Trophoblast cell (in vitro differentiated cells and primary cell): ENCODE measurements at regions not wholly inside any gene's neighbourhood (a gene's known extent, or its start where the extent isn't known, plus 50 kb on each side); places are given as distances from the start of the nearest gene placed in this dataset.
A peak's percentile ranks its signal among the peaks of the same experiment; 100 is the strongest.

Experiments
- DNase-seq, 2 donors: peaks; one replicate each; pipeline ENCODE4 v3.0.0-alpha.2; 2016
- H2AFZ ChIP-seq: 2 replicates; pipeline ENCODE4 v1.6.1; 2013; ENCODE audit warnings: low read length, moderate library complexity, mild to moderate bottlenecking; ENCODE audit not compliant: insufficient read depth, poor library complexity
- H2AK5ac ChIP-seq: 2 replicates; pipeline ENCODE4 v1.6.1; 2013; ENCODE audit warnings: mild to moderate bottlenecking, low read length
- H2BK120ac ChIP-seq: 2 replicates; pipeline ENCODE4 v1.6.1; 2013; ENCODE audit warnings: low read length, mild to moderate bottlenecking, moderate library complexity; ENCODE audit not compliant: insufficient read depth, poor library complexity
- H2BK12ac ChIP-seq: 2 replicates; pipeline ENCODE4 v1.6.1; 2013; ENCODE audit warnings: mild to moderate bottlenecking, low read length, moderate library complexity
- H2BK5ac ChIP-seq: 2 replicates; pipeline ENCODE4 v1.6.1; 2013; ENCODE audit warnings: low read length, low read depth, moderate library complexity, mild to moderate bottlenecking; ENCODE audit not compliant: poor library complexity
- H3K14ac ChIP-seq: 2 replicates; pipeline ENCODE4 v1.6.1; 2013; ENCODE audit warnings: mild to moderate bottlenecking, low read length
- H3K18ac ChIP-seq: 2 replicates; pipeline ENCODE4 v1.6.1; 2013; ENCODE audit warnings: mild to moderate bottlenecking, low read length
- H3K23ac ChIP-seq: 2 replicates; pipeline ENCODE4 v1.6.1; 2013; ENCODE audit warnings: low read length
- H3K27ac ChIP-seq: 2 replicates; pipeline ENCODE4 v1.5.1; 2013; ENCODE audit warnings: low read depth, mild to moderate bottlenecking, inconsistent platforms, low read length, moderate library complexity
- H3K27me3 ChIP-seq: 2 replicates; pipeline ENCODE4 v1.6.1; 2013; ENCODE audit warnings: inconsistent platforms, mild to moderate bottlenecking, low read length, moderate library complexity; ENCODE audit not compliant: insufficient read depth
- H3K36me3 ChIP-seq, 2 experiments: 1 replicate in 1 of 2; 2 replicates in 1 of 2; pipeline ENCODE4 v1.6.1; 2013; ENCODE audit warnings: low read length in 2 of 2, mild to moderate bottlenecking in 2 of 2, moderate library complexity in 1 of 2; ENCODE audit not compliant: insufficient read depth in 2 of 2, control insufficient read depth in 1 of 2
- H3K4ac ChIP-seq: 2 replicates; pipeline ENCODE4 v1.6.1; 2013; ENCODE audit warnings: low read depth, mild to moderate bottlenecking, low read length, moderate library complexity
- H3K4me1 ChIP-seq, 2 experiments: 1 replicate in 1 of 2; 2 replicates in 1 of 2; pipeline ENCODE4 v1.6.1; 2013; ENCODE audit warnings: low read length in 2 of 2, mild to moderate bottlenecking in 2 of 2, moderate library complexity in 1 of 2; ENCODE audit not compliant: insufficient read depth in 2 of 2, control insufficient read depth in 1 of 2
- H3K4me2 ChIP-seq: 2 replicates; pipeline ENCODE4 v1.6.1; 2013; ENCODE audit warnings: inconsistent platforms, mild to moderate bottlenecking, low read length, moderate library complexity
- H3K4me3 ChIP-seq: 2 replicates; pipeline ENCODE4 v1.5.1; 2013; ENCODE audit warnings: mild to moderate bottlenecking, low read depth, low read length, inconsistent platforms
- H3K79me1 ChIP-seq: one replicate; pipeline ENCODE4 v1.6.1; 2013; ENCODE audit warnings: low read length
- H3K79me2 ChIP-seq: 2 replicates; pipeline ENCODE4 v1.6.1; 2013; ENCODE audit warnings: low read length, mild to moderate bottlenecking; ENCODE audit not compliant: control insufficient read depth, insufficient read depth, poor library complexity
- H3K9ac ChIP-seq: 2 replicates; pipeline ENCODE4 v1.6.1; 2013; ENCODE audit warnings: mild to moderate bottlenecking, low read length
- H3K9me3 ChIP-seq: 2 replicates; pipeline ENCODE4 v1.6.1; 2013; ENCODE audit warnings: low read depth, mild to moderate bottlenecking, control low read depth, inconsistent platforms, low read length; ENCODE audit not compliant: insufficient read depth
- H4K12ac ChIP-seq: 2 replicates; pipeline ENCODE4 v1.6.1; 2013; ENCODE audit warnings: low read depth, mild to moderate bottlenecking, low read length, moderate library complexity
- H4K8ac ChIP-seq: 2 replicates; pipeline ENCODE4 v1.6.1; 2013; ENCODE audit warnings: low read depth, mild to moderate bottlenecking, low read length, moderate library complexity
- H4K91ac ChIP-seq: one replicate; pipeline ENCODE4 v1.6.1; 2013; ENCODE audit warnings: low read depth, mild to moderate bottlenecking, low read length, moderate library complexity
- WGBS: extraction: QIAGEN DNeasy Blood & Tissue Kit; methylation state at CpG from one replicate; pipeline ENCODE4 v1.1.7; 2013; ENCODE audit warnings: missing lambda C conversion rate; ENCODE audit not compliant: insufficient read length, insufficient coverage; ENCODE audit errors: extremely low coverage; 5-methylcytosine and 5-hydroxymethylcytosine counted together

DNA sequence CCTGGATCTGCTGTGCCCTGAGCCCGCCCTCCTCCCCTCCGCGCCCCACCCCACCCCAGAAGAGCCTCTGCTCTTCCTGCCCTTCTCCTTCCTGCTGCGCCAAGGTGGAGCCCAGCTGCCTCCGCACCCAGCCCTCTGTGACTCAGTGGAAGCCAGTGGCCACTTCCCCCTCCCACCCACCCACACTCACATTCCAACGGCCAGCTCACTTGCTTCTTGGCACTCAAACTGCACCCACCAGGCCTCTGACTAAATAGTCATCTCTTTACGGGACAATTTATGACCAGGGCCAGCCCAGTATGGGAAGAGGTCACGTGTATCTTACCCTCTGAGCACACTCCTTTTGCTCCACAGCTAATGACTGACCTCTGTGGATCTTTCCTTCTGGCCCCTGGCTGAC is 150.4 kb upstream of the SLC1A4 start:
- Histone ChIP-seq H3K27me3 (no peaks in the 10 kb centered on the region), H3K4me3 (no peak overlapping the region), H3K27ac (no peak overlapping the region), H2AFZ (no peak overlapping the region), H2AK5ac (no peak overlapping the region), H3K9me3 (peaks cover 1% of the 10 kb centered on the region), H4K8ac (no peak overlapping the region), H3K4me1 (no peaks in the 10 kb centered on the region), H2BK120ac (no peak overlapping the region), H2BK5ac (no peak overlapping the region), H3K4me2 (no peak overlapping the region), H3K79me2 (no peaks in the 10 kb centered on the region), H4K12ac (no peak overlapping the region), H4K91ac (no peak overlapping the region), H3K18ac (no peak overlapping the region), H3K79me1 (no peaks in the 10 kb centered on the region), H3K23ac (no peak overlapping the region), H3K14ac (no peak overlapping the region), H3K4ac (no peak overlapping the region), H3K9ac (no peak overlapping the region), H2BK12ac (no peak overlapping the region), H3K36me3 (no peaks in the 10 kb centered on the region)
- no CpG with 5 or more reads among the region's 8 CpGs for WGBS
- DNase-seq, result peak in 1 of 2 donors; percentile 36

DNA sequence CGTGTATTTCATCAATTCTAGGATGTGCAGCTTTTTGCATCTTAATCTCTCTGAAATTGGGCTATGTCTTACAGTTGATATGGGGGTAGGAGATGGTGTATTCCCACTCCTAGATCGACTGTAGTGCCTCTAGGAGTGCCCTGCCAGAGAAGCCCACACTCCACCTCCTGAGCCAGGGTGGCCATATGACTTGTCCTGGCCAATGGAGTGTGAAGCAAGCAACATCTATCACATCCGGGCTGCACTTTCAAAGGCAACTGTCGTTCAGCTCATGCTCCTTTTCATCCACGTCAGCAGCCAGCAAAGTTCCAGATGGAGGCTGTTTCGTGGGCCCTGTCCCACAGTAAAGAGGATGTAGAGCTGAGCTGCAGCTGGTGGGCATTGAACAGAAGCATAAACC is 149.4 kb upstream of the SLC1A4 start:
- no peak overlapping the region for H2BK5ac ChIP-seq
- peak in 1 of 2 donors; percentile 10 for DNase-seq
- H2AFZ ChIP-seq, result no peak overlapping the region
- H3K23ac ChIP-seq, result no peak overlapping the region
- H3K4me2 ChIP-seq, result no peak overlapping the region
- no peak overlapping the region for H2AK5ac ChIP-seq
- no peak overlapping the region for H3K4ac ChIP-seq
- H3K27ac ChIP-seq, result no peak overlapping the region
- peaks cover 1% of the 10 kb centered on the region for H3K9me3 ChIP-seq
- no peaks in the 10 kb centered on the region for H3K79me2 ChIP-seq
- no peak overlapping the region for H4K91ac ChIP-seq
- no peak overlapping the region for H4K12ac ChIP-seq
- H3K79me1 ChIP-seq, result no peaks in the 10 kb centered on the region
- H3K36me3 ChIP-seq, result no peaks in the 10 kb centered on the region
- H3K14ac ChIP-seq, result no peak overlapping the region
- no peaks in the 10 kb centered on the region for H3K27me3 ChIP-seq
- no peak overlapping the region for H2BK120ac ChIP-seq
- WGBS, result no CpG with 5 or more reads among the region's 6 CpGs
- H4K8ac ChIP-seq, result no peak overlapping the region
- H3K4me1 ChIP-seq, result no peaks in the 10 kb centered on the region
- no peak overlapping the region for H3K18ac ChIP-seq
- H2BK12ac ChIP-seq, result no peak overlapping the region
- H3K9ac ChIP-seq, result no peak overlapping the region
- no peak overlapping the region for H3K4me3 ChIP-seq

DNA sequence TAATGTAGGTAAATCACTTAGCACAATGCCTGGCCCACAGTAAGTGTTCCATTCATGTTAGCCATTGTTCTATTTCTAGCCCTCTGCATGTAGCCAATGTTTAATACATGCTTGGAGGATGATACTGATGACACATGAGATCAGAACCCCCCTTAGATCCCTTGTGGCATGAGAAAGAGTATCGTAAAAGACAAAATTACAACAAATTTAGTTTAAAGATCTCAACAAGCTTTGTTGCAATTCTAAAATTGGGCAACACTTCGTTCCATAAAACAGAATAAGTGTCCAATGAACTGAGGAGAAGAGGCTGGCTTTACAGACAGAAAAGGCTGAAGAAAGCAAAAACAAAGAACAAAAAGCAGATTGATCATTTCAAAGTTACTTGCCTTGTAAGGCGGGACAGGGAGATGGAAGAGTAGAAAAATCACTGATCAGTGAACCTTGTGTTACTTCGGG is 148.7 kb upstream of the SLC1A4 start:
- no peak overlapping the region for H3K18ac ChIP-seq
- H3K23ac ChIP-seq, result no peak overlapping the region
- no peak overlapping the region for H4K91ac ChIP-seq
- peaks cover 1% of the 10 kb centered on the region for H3K9me3 ChIP-seq
- no peaks in the 10 kb centered on the region for H3K36me3 ChIP-seq
- no CpG with 5 or more reads among the region's 4 CpGs for WGBS
- H2BK12ac ChIP-seq, result no peak overlapping the region
- DNase-seq, result no peak
- no peaks in the 10 kb centered on the region for H3K79me2 ChIP-seq
- H2BK5ac ChIP-seq, result no peak overlapping the region
- H3K14ac ChIP-seq, result no peak overlapping the region
- H2AK5ac ChIP-seq, result no peak overlapping the region
- no peak overlapping the region for H3K4ac ChIP-seq
- H3K4me2 ChIP-seq, result no peak overlapping the region
- H3K4me1 ChIP-seq, result no peaks in the 10 kb centered on the region
- H2BK120ac ChIP-seq, result no peak overlapping the region
- H3K9ac ChIP-seq, result no peak overlapping the region
- no peak overlapping the region for H3K27ac ChIP-seq
- no peaks in the 10 kb centered on the region for H3K27me3 ChIP-seq
- no peak overlapping the region for H4K12ac ChIP-seq
- no peaks in the 10 kb centered on the region for H3K79me1 ChIP-seq
- H2AFZ ChIP-seq, result no peak overlapping the region
- H4K8ac ChIP-seq, result no peak overlapping the region
- no peak overlapping the region for H3K4me3 ChIP-seq

DNA sequence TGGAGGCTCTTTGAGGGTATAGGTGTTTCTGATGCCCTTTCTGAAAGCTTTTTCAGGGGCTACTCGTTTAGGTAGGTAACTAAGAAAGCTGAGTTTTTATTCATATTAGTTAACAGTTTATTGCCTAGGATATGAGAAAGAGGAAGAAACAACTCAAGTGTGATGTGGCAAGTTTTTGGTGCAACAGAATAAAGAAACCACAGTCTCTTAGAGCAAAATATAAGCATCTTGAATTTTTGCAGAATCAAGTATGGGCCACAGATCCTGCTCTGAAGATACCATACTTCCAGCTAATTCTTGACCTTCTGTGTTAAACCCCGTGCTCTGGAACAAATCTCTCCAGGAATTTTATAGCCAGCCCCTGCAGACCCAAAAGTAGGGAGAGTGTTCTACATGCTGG is 147.7 kb upstream of the SLC1A4 start:
- Histone ChIP-seq H4K8ac (no peak overlapping the region), H3K14ac (no peak overlapping the region), H3K4ac (no peak overlapping the region), H3K18ac (no peak overlapping the region), H3K4me2 (no peak overlapping the region), H3K23ac (no peak overlapping the region), H4K91ac (no peak overlapping the region), H3K36me3 (no peaks in the 10 kb centered on the region), H4K12ac (no peak overlapping the region), H3K9ac (no peak overlapping the region), H3K27ac (no peak overlapping the region), H3K9me3 (peaks cover 1% of the 10 kb centered on the region), H2BK120ac (no peak overlapping the region), H3K4me3 (no peak overlapping the region), H3K79me1 (no peaks in the 10 kb centered on the region), H2BK12ac (no peak overlapping the region), H3K79me2 (no peaks in the 10 kb centered on the region), H2AFZ (no peak overlapping the region), H3K27me3 (no peaks in the 10 kb centered on the region), H3K4me1 (no peaks in the 10 kb centered on the region), H2BK5ac (no peak overlapping the region), H2AK5ac (no peak overlapping the region)
- WGBS, result no CpG with 5 or more reads among the region's 2 CpGs
- DNase-seq, result no peak
